Fibroblast of skin of scalp (primary cell): ENCODE measurements at regions not wholly inside any gene's neighbourhood (a gene's known extent, or its start where the extent isn't known, plus 50 kb on each side); places are given as distances from the start of the nearest gene placed in this dataset.

Source experiments
- DNase-seq: peaks from one replicate; pipeline ENCODE4 v3.0.0-alpha.2; 2013

- DNase-seq, result peak; percentile 60
Observed at GRCh38 chr4:126954537-126955291, 678.0 kb upstream of the INTU start.

GRCh38 chr4:126955292-126956183 lies 677.2 kb upstream of the INTU start:
- peak; percentile 74 for DNase-seq

GRCh38 chr4:126956184-126956897 lies 676.4 kb upstream of the INTU start:
- no peak for DNase-seq

- DNase-seq, result peak; percentile 61
Observed at GRCh38 chr4:126957556-126957955, 675.2 kb upstream of the INTU start.

- DNase-seq, result no peak
Observed at GRCh38 chr4:126957987-126958386, 674.8 kb upstream of the INTU start.

GRCh38 chr4:126958482-126958881 lies 674.3 kb upstream of the INTU start:
- DNase-seq, result no peak

GRCh38 chr4:126959056-126959745 lies 673.6 kb upstream of the INTU start:
- DNase-seq, result no peak

GRCh38 chr4:126960760-126961159 lies 672.0 kb upstream of the INTU start:
- no peak for DNase-seq

- no peak for DNase-seq
Observed at GRCh38 chr4:126961661-126962060, 671.1 kb upstream of the INTU start.

GRCh38 chr4:126965877-126966276 lies 666.9 kb upstream of the INTU start:
- no peak for DNase-seq

- peak; percentile 62 for DNase-seq
Observed at GRCh38 chr4:126969360-126970235, 663.2 kb upstream of the INTU start.

GRCh38 chr4:126973201-126973600 lies 659.6 kb upstream of the INTU start:
- no peak for DNase-seq

- DNase-seq, result no peak
Observed at GRCh38 chr4:126976850-126977632, 655.7 kb upstream of the INTU start.

GRCh38 chr4:126986005-126986404 lies 646.8 kb upstream of the INTU start:
- DNase-seq, result no peak

GRCh38 chr4:126986828-126987227 lies 645.9 kb upstream of the INTU start:
- DNase-seq, result peak; percentile 58

- peak; percentile 31 for DNase-seq
Observed at GRCh38 chr4:126991965-126992364, 640.8 kb upstream of the INTU start.

GRCh38 chr4:126992910-126993309 lies 639.8 kb upstream of the INTU start:
- DNase-seq, result no peak

GRCh38 chr4:126993351-126993750 lies 639.4 kb upstream of the INTU start:
- no peak for DNase-seq

- DNase-seq, result no peak
Observed at GRCh38 chr4:126995235-126995634, 637.5 kb upstream of the INTU start.

- DNase-seq, result no peak
Observed at GRCh38 chr4:127000110-127000509, 632.6 kb upstream of the INTU start.

GRCh38 chr4:127000846-127001245 lies 631.9 kb upstream of the INTU start:
- no peak for DNase-seq
